PC-3 (cell line): ENCODE measurements at regions not wholly inside any gene's neighbourhood (a gene's known extent, or its start where the extent isn't known, plus 50 kb on each side); places are given as distances from the start of the nearest gene placed in this dataset.

ENCODE experiments used
- CTCF ChIP-seq: fragments of 300-600 bp; sonication (generic); conservative IDR thresholded peaks from 2 replicates; pipeline ENCODE4 v1.5.1; 2017; ENCODE audit warnings: antibody characterized with exemption, low read depth, mild to moderate bottlenecking, low read length
- EZH2 ChIP-seq: fragments of 300-600 bp; sonication (generic); IDR thresholded peaks from one replicate; pipeline ENCODE4 v1.6.1; 2017; ENCODE audit warnings: antibody characterized with exemption, mild to moderate bottlenecking, low read length; ENCODE audit not compliant: unreplicated experiment
- EZH2phosphoT487 ChIP-seq: fragments of 300-600 bp; sonication (generic); IDR thresholded peaks from 2 replicates; pipeline ENCODE4 v1.6.1; 2018; ENCODE audit warnings: mild to moderate bottlenecking, antibody characterized with exemption, low read length, borderline replicate concordance

GRCh38 chr15:96264801-96265515 is 65.5 kb upstream of the NR2F2 start:
- TF ChIP-seq CTCF: no peak
- no peak for TF ChIP-seq EZH2phosphoT487
- TF ChIP-seq EZH2: no peak
